A172 (cell line): ENCODE measurements at regions not wholly inside any gene's neighbourhood (a gene's known extent, or its start where the extent isn't known, plus 50 kb on each side); places are given as distances from the start of the nearest gene placed in this dataset.
A peak's percentile ranks its signal among the peaks of the same experiment; 100 is the strongest.

Experiments
- DNase-seq: peaks from one replicate; pipeline ENCODE4 v3.0.0-alpha.2; 2015; ENCODE audit warnings: low spot score

DNA sequence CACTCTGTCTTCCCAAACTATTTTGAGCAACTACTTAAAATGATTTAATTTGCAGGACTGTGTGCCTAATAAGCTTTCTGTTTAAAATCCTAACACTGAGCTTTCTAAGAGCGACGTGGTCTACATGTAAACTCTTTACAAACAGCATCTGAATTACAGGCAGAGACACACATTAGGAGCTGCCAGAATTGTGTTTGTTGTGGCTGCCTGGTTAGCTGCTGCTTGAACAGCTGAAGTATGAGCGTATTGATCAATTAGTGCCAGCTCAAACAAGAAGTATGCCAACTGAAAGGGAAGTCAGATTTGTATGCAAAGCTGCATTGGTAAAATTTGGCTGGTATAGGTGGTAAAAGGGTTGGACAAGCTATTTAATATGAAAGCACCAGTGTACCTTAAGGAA, 384.4 kb downstream of the PCDH7 start:
- no peak for DNase-seq

DNA sequence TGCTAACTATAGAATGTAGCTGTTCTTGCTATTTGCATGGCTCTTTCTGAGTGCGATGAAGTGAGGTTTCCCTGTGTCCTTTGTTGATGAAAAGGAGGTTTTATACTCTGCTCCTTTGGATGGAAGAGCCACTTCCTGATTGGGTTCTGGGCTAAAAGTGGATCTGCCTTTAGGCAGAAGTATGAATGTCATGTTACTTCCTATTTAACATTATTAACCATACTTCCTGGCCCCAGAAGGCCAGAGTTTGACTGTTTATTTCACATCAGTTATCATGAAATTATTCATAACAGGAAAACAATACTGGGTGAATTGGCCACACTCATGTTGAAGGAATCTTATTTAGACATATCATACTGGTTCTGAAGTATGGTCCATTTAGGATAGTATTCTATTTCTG, 386.2 kb downstream of the PCDH7 start:
- DNase-seq = no peak

DNA sequence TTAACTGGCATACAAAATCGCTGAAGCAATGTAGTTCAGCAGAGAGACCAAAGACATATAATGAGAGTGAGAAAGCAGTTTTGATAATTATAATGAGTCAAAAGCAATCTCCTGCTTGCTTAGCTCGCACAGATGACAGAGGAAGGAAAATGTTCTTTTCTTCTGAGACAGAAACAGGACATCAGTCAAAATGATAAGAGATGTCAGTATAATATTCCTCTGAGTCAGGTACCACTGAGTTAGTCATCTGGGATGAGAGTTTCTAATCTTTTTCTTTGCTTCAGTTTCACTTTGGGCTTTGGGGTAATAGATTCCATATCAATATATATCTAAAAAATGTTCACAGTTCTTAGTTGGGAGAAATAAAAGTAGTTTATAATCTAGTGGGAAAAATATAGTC, 387.2 kb downstream of the PCDH7 start:
- DNase-seq = peak; percentile 69

DNA sequence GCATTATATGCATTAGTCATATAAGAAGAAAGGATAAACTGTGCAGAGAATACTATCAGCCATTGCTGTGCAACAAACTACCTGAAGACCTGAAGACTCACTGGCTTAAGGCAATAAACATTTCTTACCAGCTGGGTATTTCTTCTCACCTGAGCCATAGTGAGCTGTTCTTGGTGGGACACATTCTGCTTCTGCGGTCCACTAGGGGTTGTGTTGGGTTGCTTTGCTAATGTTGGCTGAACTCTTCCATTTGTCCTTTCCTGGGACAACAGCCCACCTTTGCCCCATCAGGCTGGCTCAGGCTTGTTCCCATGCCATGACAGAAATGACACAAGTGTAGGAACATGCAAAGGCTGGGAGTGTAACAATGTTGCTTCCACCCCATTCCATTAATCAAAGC, 388.6 kb downstream of the PCDH7 start:
- no peak for DNase-seq

DNA sequence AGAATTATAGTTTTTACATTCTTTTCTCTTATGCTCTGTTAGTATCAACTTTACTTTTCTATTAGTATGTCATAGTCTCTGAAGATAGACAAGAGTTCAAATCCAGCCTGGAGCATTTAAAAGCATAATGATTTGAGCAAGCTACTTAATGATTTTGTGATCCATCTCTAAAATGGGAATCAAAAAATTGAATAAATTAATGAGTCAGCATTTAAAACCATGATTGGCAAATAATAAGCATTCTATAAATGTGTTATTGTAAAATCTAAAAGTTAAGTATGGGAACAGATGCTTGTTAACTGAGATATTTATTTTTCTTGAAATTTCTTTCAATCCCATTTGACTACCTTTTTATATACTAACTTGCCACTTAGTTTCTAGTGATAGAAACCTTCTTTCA, 391.6 kb downstream of the PCDH7 start:
- DNase-seq = no peak

DNA sequence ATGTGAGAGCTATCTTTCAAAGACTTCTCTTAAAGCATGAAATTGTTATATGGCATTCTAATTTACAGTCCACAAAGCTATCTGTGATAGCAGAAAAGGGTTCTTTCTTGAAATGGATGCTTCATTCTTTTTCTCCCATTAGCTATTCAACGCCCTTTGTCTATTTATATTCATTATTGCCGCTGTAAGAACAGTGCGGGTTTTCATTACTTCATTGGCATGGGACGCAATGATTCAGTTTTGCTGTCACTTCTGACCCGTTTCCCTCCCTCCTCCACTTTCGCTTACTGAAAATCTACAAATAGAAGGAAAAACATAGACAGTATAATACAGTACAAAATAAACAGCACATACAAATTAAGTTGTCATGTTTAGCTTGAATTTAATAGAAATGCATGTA, 394.6 kb downstream of the PCDH7 start:
- DNase-seq = no peak

DNA sequence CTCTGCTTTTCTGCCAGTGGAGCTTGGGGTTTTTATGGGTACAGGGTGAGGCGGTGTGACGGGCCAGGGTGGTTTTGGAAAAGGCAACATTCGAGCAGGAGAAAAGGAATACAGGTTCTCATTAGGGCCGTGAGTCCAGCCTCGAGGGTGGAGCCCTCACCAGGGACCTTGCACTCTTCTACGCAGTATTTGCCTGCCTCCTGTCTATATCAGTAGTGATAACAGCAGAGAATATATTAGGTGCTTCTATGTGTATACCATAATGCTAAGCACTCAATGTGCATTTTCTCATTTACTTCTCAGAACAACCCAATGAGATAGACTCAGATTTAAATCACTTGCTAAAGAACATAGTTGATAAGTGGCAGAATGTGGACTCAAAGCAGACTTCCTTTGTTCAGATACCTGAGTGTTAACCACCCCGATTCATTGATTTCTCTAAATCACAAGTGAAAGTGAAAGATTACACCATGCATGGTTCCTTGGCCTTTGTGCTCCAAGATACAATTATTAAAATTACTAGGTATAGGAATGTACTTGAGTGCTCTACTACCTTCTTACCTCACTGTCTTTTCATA, 403.9 kb downstream of the PCDH7 start:
- DNase-seq = no peak

DNA sequence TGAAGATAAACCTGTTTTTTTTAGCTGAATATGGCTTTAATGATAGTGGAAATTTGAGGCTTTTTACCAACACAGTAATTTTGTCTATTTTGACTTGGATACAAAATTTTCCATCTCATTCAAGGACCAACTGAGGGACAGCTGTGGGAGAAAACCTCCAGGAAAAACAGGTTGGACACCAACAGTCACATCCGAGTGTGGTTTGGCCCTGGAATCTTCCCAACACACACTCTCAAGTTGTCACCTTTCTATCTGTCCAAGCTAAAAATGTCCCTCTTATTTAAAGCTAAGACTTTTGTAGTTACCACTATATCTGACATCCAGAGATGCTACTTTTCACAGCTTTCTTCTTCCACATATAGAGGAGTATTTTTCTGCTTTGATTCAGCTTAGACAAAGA, 404.9 kb downstream of the PCDH7 start:
- DNase-seq = no peak

DNA sequence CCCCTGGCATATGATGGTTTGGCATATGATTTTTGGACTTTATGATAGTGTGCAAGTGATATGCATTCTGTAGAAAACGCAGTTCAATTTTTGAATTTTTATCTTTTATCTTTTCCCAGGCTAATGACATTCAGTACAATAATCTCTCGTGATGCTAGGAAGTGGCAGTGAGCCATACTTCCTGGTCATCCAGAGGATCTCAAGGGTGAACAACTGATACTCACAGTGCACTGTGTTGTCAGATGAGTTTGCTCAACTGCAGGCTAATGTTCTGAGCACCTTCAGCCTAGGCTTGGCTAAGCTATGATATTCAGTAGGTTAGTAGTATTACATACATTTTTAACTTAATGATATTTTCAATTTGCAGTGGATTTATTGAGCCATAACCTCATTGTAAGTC, 405.3 kb downstream of the PCDH7 start:
- DNase-seq = no peak

DNA sequence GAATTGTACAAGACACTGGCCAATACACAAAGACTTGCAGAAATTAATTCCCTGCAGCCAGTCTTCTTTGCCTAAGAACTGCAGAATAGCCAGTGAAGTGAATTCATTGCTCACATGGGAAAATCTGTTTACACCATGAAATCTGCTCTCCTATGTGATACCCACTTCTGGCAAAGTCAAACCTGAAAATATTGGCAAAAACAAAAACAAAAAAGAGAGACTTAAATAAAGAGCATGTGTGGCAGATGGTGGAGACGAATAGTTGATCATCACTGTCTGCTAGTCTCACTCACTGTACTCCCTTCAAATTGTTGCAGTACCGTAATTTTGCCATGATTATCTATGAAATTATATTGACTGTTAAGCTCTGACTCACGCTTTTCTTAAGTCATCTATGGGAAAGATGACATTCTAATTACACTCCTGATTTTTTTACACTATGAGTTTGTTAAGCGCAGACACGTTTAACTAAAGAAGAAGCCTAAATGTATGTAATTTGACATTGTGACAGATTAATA, 406.8 kb downstream of the PCDH7 start:
- DNase-seq = no peak

DNA sequence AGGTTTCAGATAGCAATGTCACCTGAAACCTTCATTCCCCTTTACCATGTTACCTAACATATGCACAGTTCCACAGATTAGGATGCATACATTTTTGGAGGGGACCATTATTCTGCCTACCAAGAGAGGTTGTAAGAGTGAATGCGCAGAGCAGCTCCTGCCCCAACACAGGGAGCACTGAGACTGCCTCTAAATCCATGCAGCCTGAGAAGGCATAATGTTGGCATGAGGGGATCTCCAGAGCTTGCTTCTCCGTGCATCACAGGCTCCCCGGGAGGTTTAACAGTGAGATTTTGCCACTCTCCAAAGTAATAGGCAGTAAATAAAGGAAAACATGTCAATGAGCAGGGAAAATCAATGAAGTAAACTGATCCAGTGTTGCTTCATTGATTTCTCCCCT, 410.8 kb downstream of the PCDH7 start:
- no peak for DNase-seq

DNA sequence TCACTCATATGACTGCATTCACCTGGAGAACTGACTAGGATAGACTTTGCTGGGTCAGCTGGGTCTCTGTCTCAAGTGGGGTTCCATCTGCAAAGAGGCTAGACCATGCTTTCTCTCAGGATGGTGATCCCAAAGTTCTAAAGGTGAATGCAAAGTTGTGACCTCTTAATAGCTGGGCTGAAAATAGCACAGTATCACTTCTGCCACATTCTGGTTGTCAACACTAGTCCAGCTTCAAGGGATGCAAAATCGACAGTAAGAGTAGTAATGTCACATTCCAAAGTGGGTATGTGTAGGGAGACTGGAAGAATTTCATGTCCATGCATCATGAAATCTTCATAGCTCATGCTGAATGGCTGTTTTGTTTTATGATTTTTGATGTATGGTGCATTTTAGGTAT, 414.6 kb downstream of the PCDH7 start:
- no peak for DNase-seq

DNA sequence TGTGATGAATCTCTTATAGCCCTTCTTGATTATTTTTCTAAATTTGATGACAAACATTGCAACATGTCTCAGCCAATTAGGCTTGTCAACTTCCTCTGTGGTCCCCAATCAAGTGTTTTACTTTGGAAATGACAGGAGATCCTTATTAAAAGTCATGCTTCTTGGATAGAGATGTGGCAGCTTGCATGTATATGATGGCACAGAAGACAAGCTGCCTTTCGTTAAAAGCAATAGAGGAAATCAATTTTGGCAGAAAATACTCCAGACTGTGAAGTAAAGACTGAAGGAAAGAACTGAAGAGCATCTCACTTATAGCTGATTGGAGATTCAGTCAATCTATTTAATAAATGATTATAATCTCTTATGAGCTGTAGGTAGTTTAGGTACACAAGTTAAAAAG, 419.6 kb downstream of the PCDH7 start:
- DNase-seq = no peak

DNA sequence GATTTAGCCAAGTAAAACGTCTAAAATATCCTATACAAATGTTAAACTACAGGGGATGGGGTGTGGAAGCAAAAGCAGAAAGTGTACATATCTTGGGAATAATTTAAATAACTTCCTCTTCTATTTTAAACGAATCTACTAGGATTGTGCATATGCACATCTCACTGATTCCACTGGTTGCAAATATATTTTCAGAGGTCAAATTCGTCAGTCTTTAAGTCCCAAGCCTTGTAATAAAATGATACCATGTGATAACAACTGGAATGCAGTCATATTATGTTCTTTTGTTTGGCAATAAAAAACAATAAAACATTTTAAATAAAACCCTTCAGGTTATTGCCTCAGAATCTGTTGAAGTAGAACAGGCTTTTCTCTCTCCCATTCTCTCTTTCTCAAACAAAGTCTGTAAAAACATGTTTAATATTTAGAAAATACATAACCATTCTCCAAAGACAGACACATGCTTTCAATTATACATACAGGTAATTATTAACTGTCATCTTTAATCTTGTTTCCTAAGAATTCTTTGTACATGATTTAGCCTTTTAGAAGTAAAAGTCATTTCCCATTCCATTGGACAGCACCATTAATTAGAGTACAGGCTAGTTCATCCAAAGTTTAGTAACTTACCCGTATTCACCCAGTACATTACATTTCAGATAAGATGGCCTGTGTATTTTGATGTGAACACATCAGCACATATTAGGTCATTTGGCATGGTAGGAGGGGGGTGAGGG, 421.1 kb downstream of the PCDH7 start:
- no peak for DNase-seq

DNA sequence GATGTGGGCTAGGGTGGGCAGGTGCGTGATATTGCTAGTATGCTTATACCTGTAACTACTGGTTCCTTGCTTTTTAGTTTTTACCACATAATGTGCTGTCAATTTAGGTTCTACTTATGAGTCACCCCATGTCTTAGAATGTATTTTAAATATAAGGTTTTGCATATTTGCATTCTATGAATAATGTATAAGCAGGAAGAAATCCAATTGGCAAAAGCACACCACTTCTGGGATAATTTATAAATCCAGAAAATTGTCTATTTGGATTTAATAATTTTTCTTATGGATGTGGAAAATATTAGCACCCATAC, 421.6 kb downstream of the PCDH7 start:
- no peak for DNase-seq

DNA sequence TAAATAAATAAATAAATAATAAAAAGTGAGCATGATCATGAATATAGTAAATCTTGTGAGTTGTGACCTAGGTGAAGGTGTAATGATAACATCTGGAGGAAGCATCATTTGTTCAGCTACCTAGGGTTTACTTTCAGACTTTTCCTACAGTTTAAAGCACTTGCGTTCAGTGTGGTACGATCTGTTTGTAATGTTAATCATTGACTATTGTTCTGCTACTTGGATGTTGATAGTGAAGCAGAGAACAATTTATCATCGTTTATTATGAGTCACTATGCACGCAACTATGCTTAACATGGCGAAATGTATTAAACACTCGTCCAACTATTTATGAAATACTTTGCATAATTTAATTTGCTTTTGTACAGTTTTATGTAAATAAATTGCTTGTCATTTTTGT, 426.2 kb downstream of the PCDH7 start:
- DNase-seq = no peak

DNA sequence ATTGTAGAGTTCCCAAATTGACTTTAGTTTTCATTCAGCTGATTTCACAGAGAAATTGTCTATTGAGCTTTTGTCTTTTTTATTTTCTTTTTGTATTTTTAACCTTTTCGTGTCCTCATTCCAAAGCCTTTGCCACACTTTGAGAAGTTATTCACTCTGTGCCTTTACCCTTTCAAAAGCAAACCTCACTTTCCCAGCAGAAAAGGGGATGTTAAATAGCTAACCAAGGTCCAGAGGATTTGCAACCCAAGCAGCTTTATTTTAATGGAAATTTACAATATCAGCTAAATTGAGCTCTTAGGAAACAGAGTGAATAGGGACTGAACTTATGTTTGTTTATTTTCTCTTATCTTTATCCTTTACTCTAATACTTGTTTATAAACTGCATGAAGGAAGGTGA, 428.8 kb downstream of the PCDH7 start:
- DNase-seq = no peak

DNA sequence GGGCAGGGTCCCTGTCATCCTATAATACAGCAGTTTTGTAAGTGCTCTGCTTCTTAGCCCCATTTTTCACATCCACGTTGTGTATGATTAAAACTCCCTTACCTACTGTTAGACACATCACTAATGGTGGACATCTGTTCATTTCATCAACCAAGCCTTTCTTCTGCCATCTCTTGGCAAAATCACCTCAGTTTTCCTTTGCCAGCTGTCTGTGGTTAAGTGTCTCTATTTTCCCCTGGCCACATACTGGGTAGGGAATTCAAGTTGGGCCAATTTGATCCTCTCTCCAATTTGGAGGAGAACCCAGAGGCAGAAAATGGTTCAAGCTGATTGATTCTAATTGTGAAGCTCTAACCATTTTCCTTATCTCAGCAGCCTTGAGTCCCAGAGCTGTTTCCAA, 436.1 kb downstream of the PCDH7 start:
- no peak for DNase-seq

DNA sequence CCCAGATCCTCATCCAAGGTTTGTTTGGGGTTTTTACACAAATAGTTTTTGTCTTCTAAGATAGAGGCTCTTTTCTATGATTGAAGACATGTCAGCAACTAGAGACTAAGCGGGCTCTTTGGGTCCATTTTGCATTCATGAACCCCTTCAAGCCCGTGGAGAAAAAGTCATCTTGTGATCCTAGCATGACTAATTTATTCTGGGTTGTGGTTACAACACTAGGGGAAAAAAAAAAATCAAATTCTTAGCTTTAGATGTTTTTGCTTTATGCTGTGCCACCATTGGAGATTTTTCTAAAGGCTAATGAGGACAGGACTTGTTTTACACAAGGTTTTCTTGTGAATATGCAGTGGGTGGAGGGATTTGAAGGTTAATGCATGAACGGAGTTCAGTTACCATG, 440.0 kb downstream of the PCDH7 start:
- no peak for DNase-seq

DNA sequence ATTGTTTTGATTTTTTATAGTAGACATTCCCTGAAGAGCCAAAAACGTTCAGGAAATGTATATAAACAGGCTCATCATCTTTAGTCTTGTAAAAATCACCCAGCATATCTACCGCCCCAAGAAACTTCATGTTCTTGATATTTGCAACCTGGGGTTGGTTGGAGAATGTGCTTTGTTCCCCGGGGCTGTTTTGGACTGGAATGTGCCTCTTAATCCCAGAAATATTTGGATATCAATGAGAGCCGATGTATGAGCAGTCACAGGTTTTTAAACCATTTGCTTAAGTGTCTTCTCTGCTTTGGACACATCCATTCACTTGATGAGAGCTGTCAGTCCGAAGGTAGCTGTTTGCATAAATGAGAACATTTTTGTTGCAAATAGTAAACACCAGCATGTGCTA, 449.7 kb downstream of the PCDH7 start:
- no peak for DNase-seq

DNA sequence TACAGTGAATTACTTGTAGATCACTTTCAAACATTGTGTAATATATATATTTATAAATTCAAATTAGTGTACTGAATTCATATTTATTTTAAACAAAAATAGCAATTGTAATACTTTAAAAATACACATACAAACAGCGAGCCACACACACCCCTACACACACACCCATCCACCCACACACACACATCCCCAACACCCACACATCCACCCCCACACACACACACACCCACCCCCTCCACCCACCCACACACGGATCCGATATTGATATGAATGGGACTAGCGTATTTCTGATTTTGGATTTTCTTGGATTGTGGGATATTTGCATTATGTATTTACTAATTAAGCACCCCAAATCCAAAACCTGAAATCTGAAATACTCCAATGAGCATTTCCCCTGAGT, 451.2 kb downstream of the PCDH7 start:
- no peak for DNase-seq

DNA sequence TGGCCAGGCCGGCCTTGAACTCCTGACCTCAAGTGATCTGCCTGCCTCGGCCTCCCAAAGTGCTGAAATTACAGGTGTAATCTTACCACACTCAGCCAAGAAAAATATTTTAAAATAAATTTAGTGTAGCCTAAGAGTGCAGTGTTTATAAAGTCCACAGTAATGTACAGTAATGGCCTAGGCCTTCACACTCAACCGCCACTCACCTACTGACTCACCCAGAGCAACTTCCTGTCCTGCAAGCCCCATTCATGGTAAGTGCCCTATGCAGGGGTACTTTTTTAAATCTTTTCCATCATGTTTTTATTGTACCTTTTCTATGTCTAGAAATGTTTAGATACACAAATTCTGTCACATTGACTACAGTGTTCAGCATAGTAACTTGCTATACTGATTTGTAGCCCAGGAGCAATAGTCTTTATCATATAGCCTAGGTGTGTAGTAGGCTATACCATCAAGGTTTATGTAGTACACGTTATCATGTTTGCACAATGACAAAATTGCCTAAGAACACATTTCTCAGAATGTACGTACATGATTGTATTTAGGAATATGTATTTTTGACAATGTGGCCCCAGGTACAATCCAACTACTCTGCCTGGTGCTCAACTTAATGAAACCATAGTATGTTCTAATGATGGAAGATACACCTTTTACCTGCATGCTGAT, 455.2 kb downstream of the PCDH7 start:
- DNase-seq = peak; percentile 56

DNA sequence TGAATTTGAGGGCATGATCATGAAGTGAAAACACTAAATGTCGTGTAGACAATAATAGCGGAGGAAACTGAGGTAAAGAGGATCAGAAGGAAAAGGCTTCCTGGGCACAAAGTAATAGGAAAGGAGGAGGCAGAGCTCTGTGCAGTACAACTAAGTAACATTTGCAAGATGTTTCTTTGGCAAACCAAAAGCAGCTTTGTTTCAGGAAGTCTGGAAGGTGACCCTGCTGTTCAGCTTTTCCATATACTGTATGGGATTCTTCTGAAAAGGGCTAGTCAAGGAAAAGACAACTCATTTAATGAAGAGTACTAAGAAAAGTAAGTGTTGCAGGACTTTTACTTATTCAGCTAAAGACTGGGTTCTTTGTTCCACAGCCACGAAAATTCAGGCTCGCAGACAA, 463.1 kb downstream of the PCDH7 start:
- DNase-seq = no peak
